HFF-Myc (cell line): ENCODE measurements at regions not wholly inside any gene's neighbourhood (a gene's known extent, or its start where the extent isn't known, plus 50 kb on each side); places are given as distances from the start of the nearest gene placed in this dataset.

Source experiments
- DNase-seq: peaks from one replicate; pipeline ENCODE4 v3.0.0-alpha.2; 2011; ENCODE audit warnings: low read depth; ENCODE audit errors: extremely low read depth
- H3K4me3 ChIP-seq: replicated peaks from 2 replicates; pipeline ENCODE4 v1.5.1; 2011; ENCODE audit warnings: low read depth, mild to moderate bottlenecking, control low read depth, low read length
- TF ChIP-seq, protein P1 (sequence below): IDR thresholded peaks from 2 replicates; pipeline ENCODE4 v1.5.1; 2012; ENCODE audit warnings: mild to moderate bottlenecking, low read depth, low read length, control low read depth; ENCODE audit errors: missing control alignments

DNA sequence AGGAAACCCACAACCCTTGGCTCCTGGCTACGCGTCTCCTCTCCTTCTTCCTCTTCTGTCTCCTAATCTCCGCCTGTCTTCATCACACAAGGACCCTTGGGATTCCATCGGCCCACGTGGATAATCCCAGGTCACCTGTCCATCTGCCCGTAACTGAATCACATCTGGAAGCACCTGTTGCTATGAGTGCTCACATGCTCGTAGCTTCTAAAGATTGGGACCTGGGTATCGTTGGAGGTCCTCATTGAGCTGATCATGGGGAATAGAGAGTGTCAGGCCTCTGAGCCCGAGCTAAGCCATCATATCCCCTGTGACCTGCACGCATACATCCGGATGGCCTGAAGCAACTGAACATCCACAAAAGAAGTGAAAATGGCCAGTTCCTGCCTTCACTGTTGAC, 175.4 kb downstream of the SHOX start:
- no peak for DNase-seq
- H3K4me3 ChIP-seq: no peak overlapping the region
- TF ChIP-seq, protein P1, sequence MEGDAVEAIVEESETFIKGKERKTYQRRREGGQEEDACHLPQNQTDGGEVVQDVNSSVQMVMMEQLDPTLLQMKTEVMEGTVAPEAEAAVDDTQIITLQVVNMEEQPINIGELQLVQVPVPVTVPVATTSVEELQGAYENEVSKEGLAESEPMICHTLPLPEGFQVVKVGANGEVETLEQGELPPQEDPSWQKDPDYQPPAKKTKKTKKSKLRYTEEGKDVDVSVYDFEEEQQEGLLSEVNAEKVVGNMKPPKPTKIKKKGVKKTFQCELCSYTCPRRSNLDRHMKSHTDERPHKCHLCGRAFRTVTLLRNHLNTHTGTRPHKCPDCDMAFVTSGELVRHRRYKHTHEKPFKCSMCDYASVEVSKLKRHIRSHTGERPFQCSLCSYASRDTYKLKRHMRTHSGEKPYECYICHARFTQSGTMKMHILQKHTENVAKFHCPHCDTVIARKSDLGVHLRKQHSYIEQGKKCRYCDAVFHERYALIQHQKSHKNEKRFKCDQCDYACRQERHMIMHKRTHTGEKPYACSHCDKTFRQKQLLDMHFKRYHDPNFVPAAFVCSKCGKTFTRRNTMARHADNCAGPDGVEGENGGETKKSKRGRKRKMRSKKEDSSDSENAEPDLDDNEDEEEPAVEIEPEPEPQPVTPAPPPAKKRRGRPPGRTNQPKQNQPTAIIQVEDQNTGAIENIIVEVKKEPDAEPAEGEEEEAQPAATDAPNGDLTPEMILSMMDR: no peak

DNA sequence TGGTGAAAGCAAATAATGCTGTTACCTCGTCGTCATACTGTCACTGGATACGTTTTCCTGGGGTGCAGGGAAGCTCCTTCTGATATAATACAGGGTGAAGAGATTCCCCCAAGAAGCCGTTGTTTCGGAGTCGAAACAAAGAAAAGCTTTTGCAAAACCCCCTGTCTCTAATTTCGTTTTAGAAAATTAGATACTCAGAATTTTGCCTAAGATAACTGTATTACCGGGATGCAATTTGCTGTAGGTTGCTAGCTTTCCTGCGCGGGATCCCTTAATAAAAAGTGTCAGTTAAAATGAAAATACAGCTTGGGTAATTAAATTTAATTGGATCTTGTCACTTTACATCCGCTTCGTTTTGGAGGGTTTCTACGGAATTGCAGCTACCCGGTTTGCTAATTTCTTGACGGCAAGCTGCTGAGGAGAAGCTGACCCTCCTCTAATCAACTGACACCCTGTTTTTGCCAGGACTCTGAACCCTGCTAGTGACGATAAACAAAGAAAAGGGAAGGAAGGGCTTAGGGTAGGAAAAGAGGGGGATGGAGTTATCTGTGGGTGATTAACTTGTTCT, 174.6 kb downstream of the SHOX start:
- no peak for DNase-seq
- TF ChIP-seq, protein P1: no peak
- H3K4me3 ChIP-seq: no peak overlapping the region

DNA sequence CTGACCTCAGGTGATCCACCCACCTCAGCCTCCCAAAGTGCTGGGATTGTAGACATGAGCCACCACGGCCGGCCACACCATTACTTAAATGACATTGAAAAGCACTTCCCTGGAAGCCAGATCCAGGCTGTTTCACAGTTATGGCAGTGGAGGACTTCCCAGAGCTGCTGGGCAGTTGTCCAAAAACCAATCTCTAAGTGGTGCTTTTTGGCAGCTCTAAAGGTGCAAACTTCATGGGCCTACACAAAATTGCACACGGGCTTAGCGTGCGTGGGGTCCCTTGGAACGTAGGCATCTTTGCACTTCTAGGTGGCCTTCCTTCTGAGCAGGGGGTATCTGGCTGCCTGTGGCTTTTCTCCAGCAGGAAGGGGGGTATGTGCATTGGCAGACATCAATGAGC, 172.3 kb downstream of the SHOX start:
- DNase-seq: no peak
- TF ChIP-seq, protein P1: no peak
- H3K4me3 ChIP-seq: no peak overlapping the region

DNA sequence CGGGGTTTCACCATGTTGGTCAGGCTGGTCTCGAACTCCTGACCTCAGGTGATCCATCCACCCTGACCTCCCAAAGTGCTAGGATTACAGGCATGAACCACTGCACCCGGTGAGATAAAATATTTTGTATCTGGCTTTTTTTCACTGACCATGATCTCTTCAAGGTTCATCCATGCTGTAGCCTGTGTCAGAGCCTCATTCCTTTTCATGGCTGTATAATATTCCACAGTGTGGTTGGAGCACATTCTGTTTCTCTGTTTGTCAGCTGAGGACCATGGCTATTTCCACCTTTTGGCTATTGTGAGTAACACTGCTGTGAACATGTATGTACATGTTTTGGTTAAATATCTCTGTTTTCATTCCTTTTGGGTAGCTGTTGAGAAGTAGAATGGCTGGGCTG, 169.2 kb downstream of the SHOX start:
- H3K4me3 ChIP-seq: no peak overlapping the region
- TF ChIP-seq, protein P1: no peak
- no peak for DNase-seq

DNA sequence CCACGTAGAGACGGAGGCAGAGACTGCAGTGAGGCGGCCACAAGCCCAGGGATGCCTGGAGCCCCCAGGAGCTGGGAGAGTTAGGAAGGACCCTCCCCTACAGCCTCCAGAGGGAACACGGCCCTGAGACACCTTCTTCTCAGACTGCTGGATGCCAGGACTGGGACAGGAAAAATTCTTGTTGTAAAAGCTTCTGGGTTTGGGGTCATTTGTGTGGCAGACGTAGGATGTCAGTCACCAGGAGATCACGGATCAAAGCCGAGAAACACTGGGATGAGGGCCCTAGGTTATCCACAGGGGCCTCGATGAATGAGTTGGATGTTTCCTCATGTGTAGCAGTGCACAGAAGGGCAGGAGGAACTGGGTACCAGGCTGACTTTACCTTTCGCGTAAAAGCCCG, 163.7 kb downstream of the SHOX start:
- no peak overlapping the region for H3K4me3 ChIP-seq
- no peak for DNase-seq
- TF ChIP-seq, protein P1: no peak

DNA sequence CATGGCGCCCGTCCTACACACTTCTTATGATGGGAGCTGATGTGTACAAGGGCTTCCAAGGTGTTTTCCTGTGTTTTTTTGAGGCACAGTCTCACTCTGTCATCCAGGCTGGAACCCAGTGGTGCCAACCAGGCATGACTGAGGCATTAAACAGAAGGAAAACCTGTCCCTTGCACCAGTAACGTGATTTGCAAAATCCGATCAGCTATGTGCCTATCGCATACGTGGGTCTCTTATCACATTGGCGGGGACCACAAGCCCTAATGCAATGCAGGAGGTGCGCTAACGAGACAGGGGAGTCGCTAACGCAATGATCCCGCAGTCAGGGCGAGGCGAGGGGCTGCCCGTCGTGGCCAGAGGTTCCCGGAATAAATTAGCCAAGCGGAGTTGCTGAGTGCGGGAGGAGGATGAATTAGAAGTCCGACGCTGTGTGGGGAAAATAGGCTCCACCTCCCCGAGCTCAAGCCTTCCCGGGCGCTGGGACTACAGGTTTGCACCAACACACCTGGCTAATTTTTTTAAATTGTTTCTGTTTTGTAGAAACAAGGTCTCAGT, 162.7 kb downstream of the SHOX start:
- TF ChIP-seq, protein P1: no peak
- no peak overlapping the region for H3K4me3 ChIP-seq
- DNase-seq: no peak
